A549 (cell line): ENCODE measurements at regions not wholly inside any gene's neighbourhood (a gene's known extent, or its start where the extent isn't known, plus 50 kb on each side); places are given as distances from the start of the nearest gene placed in this dataset.

Source experiments
- EHMT2 ChIP-seq: fragments of 200-600 bp; sonication (generic); IDR thresholded peaks from 2 replicates; pipeline ENCODE4 v1.6.1; 2016; ENCODE audit warnings: antibody characterized with exemption, low read depth, mild to moderate bottlenecking, moderate library complexity
- KDM5A ChIP-seq: fragments of 200-600 bp; sonication (generic); IDR thresholded peaks from 2 replicates; pipeline ENCODE4 v1.6.1; 2016; ENCODE audit warnings: antibody characterized with exemption, mild to moderate bottlenecking
- MAZ ChIP-seq: fragments of 150-350 bp; IDR thresholded peaks from 2 replicates; pipeline ENCODE4 v1.6.1; 2014; ENCODE audit warnings: antibody characterized with exemption, low read depth, low read length, borderline replicate concordance
- ZC3H11A ChIP-seq: fragments of 450-650 bp; IDR thresholded peaks from 2 replicates; pipeline ENCODE4 v1.6.1; 2014; ENCODE audit warnings: antibody characterized with exemption, mild to moderate bottlenecking
- ZSCAN20 ChIP-seq: fragments of 250-450 bp; sonication (Bioruptor Pico); IDR thresholded peaks from 2 replicates; pipeline ENCODE4 v1.8.0; 2022; ENCODE audit warnings: mild to moderate bottlenecking, moderate library complexity
- TF ChIP-seq, protein P1 (sequence below): fragments of >200 bp; sonication (Bioruptor Twin); formaldehyde crosslinking; IDR thresholded peaks from 3 replicates; pipeline ENCODE4 v1.5.1; 2016
- TF ChIP-seq, protein P2 (sequence below): fragments of >200 bp; sonication (Bioruptor Twin); formaldehyde crosslinking; IDR thresholded peaks from 3 replicates; pipeline ENCODE4 v1.6.1; 2016

DNA sequence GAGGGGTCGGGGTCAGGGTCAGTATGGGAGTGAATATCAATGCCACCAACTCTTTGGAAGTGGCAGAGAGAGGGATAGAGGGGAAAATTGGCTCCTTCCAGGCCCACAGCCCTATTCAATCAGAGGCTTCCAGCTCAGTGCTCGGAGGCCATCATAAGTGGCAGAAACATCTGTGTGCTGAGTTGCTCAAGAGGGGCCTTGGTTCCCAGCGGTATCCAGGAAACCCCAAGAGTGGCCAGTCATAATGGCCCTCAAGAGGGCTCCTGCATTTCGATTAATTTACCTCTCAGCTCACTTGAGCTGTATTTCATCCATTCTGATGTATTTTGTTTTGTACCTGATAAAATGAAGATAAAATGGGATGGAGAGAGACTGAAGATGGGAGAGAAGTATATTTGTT lies 154.3 kb upstream of the EOLA2 start:
- no peak for TF ChIP-seq ZC3H11A
- no peak for TF ChIP-seq EHMT2
- TF ChIP-seq ZSCAN20 = no peak
- TF ChIP-seq, protein P1, sequence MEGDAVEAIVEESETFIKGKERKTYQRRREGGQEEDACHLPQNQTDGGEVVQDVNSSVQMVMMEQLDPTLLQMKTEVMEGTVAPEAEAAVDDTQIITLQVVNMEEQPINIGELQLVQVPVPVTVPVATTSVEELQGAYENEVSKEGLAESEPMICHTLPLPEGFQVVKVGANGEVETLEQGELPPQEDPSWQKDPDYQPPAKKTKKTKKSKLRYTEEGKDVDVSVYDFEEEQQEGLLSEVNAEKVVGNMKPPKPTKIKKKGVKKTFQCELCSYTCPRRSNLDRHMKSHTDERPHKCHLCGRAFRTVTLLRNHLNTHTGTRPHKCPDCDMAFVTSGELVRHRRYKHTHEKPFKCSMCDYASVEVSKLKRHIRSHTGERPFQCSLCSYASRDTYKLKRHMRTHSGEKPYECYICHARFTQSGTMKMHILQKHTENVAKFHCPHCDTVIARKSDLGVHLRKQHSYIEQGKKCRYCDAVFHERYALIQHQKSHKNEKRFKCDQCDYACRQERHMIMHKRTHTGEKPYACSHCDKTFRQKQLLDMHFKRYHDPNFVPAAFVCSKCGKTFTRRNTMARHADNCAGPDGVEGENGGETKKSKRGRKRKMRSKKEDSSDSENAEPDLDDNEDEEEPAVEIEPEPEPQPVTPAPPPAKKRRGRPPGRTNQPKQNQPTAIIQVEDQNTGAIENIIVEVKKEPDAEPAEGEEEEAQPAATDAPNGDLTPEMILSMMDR = no peak
- TF ChIP-seq MAZ = no peak
- no peak for TF ChIP-seq KDM5A
- TF ChIP-seq, protein P2, sequence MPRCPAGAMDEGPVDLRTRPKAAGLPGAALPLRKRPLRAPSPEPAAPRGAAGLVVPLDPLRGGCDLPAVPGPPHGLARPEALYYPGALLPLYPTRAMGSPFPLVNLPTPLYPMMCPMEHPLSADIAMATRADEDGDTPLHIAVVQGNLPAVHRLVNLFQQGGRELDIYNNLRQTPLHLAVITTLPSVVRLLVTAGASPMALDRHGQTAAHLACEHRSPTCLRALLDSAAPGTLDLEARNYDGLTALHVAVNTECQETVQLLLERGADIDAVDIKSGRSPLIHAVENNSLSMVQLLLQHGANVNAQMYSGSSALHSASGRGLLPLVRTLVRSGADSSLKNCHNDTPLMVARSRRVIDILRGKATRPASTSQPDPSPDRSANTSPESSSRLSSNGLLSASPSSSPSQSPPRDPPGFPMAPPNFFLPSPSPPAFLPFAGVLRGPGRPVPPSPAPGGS = no peak
